Myocyte (in vitro differentiated cells): ENCODE measurements at regions not wholly inside any gene's neighbourhood (a gene's known extent, or its start where the extent isn't known, plus 50 kb on each side); places are given as distances from the start of the nearest gene placed in this dataset.

Experiments used
- DNase-seq: peaks from one replicate; pipeline ENCODE4 v3.0.0-alpha.2; 2012; ENCODE audit warnings: low read depth

- DNase-seq, result peak; percentile 76
Observed at GRCh38 chr3:130839813-130840212, 54.1 kb upstream of the ATP2C1 start.

DNA sequence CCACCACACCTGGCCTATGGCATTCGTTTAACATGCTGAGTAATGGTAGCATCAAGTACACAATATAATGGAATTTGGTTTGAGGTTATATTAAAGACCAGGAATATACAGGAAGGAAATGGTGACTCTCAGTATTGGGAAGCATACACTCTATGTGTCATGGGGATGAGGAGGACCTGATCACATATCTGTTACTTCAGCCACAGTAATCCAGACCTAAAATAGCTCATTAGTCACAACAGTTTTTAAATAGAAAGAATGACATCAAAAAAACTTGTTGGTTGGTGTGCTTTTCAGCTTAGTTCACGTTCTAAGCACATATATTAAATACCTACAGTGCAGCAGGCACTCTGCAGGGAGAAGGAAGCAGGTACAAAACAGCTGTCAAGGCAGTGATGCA lies 52.5 kb upstream of the ATP2C1 start:
- DNase-seq, result peak; percentile 71

DNA sequence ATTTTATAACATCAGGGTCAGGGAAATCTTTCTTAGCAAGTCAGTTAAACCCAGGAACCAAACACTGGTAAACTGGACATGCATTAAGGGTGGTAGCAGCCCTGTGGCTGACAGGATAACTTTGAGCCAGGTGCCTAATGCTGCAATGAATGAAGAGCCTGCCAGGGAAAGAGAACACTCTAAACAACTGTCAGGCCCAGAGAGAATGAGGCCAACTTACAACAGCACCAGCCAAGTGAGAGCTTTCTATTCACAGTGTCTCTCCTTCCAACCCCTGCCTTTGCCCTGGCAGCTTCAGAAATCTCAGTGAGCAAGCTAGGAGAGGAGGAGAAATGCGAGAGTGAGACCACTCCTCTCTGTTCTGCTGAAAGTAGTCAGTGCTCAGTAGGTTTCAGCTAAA lies 50.4 kb upstream of the ATP2C1 start:
- peak; percentile 41 for DNase-seq
